ENCODE measurements at regions not wholly inside any gene's neighbourhood (a gene's known extent, or its start where the extent isn't known, plus 50 kb on each side); places are given as distances from the start of the nearest gene placed in this dataset.

- Mint-ChIP-seq H3K9me3 (ENCODE audit: unreplicated experiment) (peaks cover 5% of the 10 kb centered on the region), H3K36me3 (ENCODE audit: low read depth, unreplicated experiment) (no peaks in the 10 kb centered on the region), H3K4me1 (ENCODE audit: low read depth, unreplicated experiment) (peaks cover 11% of the 10 kb centered on the region), H3K4me3 (ENCODE audit: unreplicated experiment) (no peak overlapping the region), H3K27me3 (ENCODE audit: low read depth, unreplicated experiment) (no peaks in the 10 kb centered on the region), H3K27ac (ENCODE audit: unreplicated experiment) (peak overlapping the region; percentile 15)
- peak; percentile 42 for DNase-seq (ENCODE audit: low read depth)
- TF ChIP-seq CTCF (IDR thresholded peaks at IDR 0.05; ENCODE audit: insufficient read depth, low read depth, low read length) (no peak), EZH2 (IDR thresholded peaks at IDR 0.05; ENCODE audit: insufficient read depth, low read length) (no peak)
- H3K4me2 ChIP-seq (ENCODE audit: low read length): no peak overlapping the region
- H3K27me3 ChIP-seq (ENCODE audit: insufficient read depth, low read length): no peaks in the 10 kb centered on the region
- no peak overlapping the region for H2AFZ ChIP-seq (ENCODE audit: low read depth, low read length)
- H3K4me3 ChIP-seq (ENCODE audit: insufficient read depth, low read depth, low read length): no peak overlapping the region
- H3K27ac ChIP-seq (ENCODE audit: low read depth, low read length): no peak overlapping the region
- no peaks in the 10 kb centered on the region for H3K36me3 ChIP-seq (ENCODE audit: insufficient read depth, low read length)
- H3K4me1 ChIP-seq (ENCODE audit: insufficient read depth, low read length): no peaks in the 10 kb centered on the region
- no peak overlapping the region for H3K9ac ChIP-seq (ENCODE audit: low read length)
- no peaks in the 10 kb centered on the region for H4K20me1 ChIP-seq (ENCODE audit: insufficient read depth, low read length)
- no peaks in the 10 kb centered on the region for H3K9me3 ChIP-seq (ENCODE audit: insufficient read depth, low read depth, low read length)
- FAIRE-seq: no peak
- no peaks in the 10 kb centered on the region for H3K79me2 ChIP-seq (ENCODE audit: insufficient read depth, low read length)
These were observed 90.5 kb upstream of the MYRIP start for GRCh38 chr3:39718674-39719595.

DNA sequence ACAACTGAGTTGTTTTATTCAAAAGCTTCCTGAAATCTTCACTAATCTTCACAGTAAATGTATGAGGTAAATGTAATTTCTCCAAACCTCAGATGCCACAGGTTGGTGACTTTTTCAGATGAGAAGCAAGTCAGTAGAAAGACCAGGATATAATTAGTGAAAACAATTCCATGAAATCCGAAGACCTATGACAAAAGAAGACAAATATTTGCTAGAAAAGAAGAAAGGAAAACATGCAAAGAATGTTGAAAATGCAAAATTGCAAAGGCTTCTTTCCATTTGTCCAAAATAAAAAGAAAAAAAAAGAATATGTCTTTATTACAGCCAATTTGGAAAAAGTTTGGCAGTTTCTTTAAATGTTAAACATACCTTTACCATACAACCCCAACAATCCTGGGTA is 88.3 kb upstream of the MYRIP start:
- H3K36me3 Mint-ChIP-seq (ENCODE audit: low read depth, unreplicated experiment): no peaks in the 10 kb centered on the region
- H3K4me1 Mint-ChIP-seq (ENCODE audit: low read depth, unreplicated experiment): peaks cover 11% of the 10 kb centered on the region
- Histone ChIP-seq H3K9me3 (ENCODE audit: insufficient read depth, low read depth, low read length) (no peaks in the 10 kb centered on the region), H3K36me3 (ENCODE audit: insufficient read depth, low read length) (no peaks in the 10 kb centered on the region), H2AFZ (ENCODE audit: low read depth, low read length) (no peak overlapping the region), H3K9ac (ENCODE audit: low read length) (no peak overlapping the region), H3K79me2 (ENCODE audit: insufficient read depth, low read length) (no peaks in the 10 kb centered on the region), H4K20me1 (ENCODE audit: insufficient read depth, low read length) (no peaks in the 10 kb centered on the region), H3K4me1 (ENCODE audit: insufficient read depth, low read length) (no peaks in the 10 kb centered on the region), H3K27me3 (ENCODE audit: insufficient read depth, low read length) (no peaks in the 10 kb centered on the region), H3K4me2 (ENCODE audit: low read length) (no peak overlapping the region), H3K27ac (ENCODE audit: low read depth, low read length) (no peak overlapping the region), H3K4me3 (ENCODE audit: insufficient read depth, low read depth, low read length) (no peak overlapping the region)
- no peak for FAIRE-seq
- peaks cover 11% of the 10 kb centered on the region for H3K27me3 Mint-ChIP-seq (ENCODE audit: low read depth, unreplicated experiment)
- no peak overlapping the region for H3K27ac Mint-ChIP-seq (ENCODE audit: unreplicated experiment)
- TF ChIP-seq EZH2 (IDR thresholded peaks at IDR 0.05; ENCODE audit: insufficient read depth, low read length) (no peak), CTCF (IDR thresholded peaks at IDR 0.05; ENCODE audit: insufficient read depth, low read depth, low read length) (no peak)
- peaks cover 2% of the 10 kb centered on the region for H3K9me3 Mint-ChIP-seq (ENCODE audit: unreplicated experiment)
- DNase-seq (ENCODE audit: low read depth): no peak
- no peak overlapping the region for H3K4me3 Mint-ChIP-seq (ENCODE audit: unreplicated experiment)

Measured in astrocyte (in vitro differentiated cells and primary cell).